HG02870 (cell line): ENCODE measurements at regions not wholly inside any gene's neighbourhood (a gene's known extent, or its start where the extent isn't known, plus 50 kb on each side); places are given as distances from the start of the nearest gene placed in this dataset.

Experiments used
- ATAC-seq: cut with Tn5 transposase; IDR thresholded peaks from one replicate; pipeline ENCODE4 v1.9.1; 2021; ENCODE audit warnings: mild to moderate bottlenecking, moderate library complexity; ENCODE audit not compliant: unreplicated experiment

GRCh38 chr1:218670875-218671274 is 325.7 kb downstream of the TGFB2 start:
- no peak for ATAC-seq

GRCh38 chr1:218671573-218671972 is 326.4 kb downstream of the TGFB2 start:
- ATAC-seq: no peak

GRCh38 chr1:218673170-218673569 is 328.0 kb downstream of the TGFB2 start:
- no peak for ATAC-seq

GRCh38 chr1:218674280-218674773 is 329.2 kb downstream of the TGFB2 start:
- ATAC-seq: no peak

- ATAC-seq: no peak
These were observed 331.9 kb downstream of the TGFB2 start for GRCh38 chr1:218677026-218677425.

DNA sequence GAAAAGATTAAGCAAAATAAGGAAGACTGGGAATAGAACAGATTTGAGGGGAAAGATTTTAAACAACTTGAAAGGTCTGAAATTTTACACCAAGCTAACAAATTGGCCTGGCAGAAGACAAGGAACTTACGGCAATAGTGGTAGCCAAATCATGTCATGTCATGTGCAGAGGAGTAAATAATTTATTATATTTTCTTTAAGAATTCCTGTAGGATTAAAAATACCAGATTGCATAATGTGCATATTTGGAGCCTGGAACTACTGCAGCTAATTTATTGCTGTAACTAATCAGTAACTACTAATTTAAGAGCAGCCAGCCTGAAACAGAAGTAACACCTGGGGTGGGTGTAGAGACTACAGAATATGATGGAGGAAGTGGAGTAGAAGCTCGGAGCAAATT is 334.3 kb downstream of the TGFB2 start:
- ATAC-seq: no peak

GRCh38 chr1:218679988-218680748 is 335.0 kb downstream of the TGFB2 start:
- ATAC-seq: no peak

DNA sequence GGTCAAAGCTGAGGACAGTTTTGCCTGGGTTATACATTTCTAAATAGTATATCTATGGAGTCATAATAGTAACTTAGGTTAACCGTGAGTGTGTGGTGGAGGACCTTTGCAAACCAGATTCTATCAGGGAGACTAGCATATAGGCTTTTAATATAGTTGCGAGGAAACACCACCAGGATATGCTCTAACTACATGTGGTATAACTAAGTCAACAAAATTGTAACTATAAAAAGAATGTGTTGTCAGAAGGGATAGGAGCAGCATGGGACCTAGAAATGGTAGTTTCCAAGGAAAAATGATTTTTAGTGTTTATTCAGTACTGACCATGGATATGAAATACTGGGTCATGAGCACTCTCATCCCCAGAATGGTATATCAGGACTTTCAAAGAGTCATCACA is 338.1 kb downstream of the TGFB2 start:
- ATAC-seq: no peak

DNA sequence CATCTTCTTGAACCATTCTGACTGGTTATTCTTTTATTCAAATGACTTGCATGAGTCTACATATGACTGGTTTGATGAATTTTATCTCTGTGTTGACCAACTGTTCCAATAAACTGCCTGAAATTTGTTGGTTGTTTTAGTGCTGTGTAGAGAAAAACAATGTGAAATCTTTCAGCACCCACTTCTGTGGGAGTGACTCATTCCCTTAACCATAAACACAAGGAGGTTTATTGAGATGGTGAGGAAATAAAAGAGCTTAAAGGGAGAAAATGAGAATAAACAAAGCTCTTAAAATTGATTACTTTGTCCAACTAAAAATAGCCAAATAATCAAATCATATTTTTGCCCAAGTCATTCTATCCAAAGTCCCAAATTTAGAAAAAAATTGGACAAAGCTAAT is 341.1 kb downstream of the TGFB2 start:
- no peak for ATAC-seq

DNA sequence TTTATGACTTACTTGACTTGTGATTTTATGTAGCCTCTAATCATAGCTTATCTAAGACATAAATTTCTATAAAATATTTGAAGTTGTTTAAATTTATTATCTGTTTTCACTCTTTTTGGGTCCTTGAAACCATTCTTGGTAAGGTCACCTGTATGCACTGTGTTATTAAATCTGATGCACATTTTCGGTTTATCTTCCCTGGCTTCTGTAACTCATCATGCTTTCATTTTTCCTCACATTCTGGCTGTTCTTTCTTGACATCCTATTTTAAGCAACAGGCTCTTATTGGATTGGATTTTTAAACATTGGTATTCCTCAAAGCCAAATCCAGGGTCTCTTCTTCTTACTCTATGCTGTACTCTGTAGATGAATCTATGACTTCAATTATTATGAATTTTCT is 341.6 kb downstream of the TGFB2 start:
- ATAC-seq: no peak

DNA sequence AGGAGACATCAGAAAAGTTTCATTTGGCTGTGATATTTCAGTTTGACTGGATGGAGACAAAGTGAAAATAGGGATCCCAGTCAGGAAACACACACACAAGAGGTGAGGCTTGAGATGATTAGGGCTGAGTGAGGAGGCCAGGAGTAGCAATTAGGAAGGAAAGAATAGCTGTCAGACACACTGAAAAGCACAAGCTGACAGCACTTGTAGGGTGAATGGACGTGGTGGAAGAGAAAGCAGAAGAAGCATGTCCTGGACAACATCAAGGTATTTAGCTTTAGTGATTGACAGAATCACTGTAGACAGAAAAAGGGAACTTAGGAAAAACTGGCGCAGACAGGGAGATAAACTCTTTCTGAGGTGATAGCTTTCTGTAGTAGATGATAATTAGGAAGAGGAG is 347.7 kb downstream of the TGFB2 start:
- ATAC-seq: no peak

GRCh38 chr1:218693599-218693998 is 348.5 kb downstream of the TGFB2 start:
- no peak for ATAC-seq

DNA sequence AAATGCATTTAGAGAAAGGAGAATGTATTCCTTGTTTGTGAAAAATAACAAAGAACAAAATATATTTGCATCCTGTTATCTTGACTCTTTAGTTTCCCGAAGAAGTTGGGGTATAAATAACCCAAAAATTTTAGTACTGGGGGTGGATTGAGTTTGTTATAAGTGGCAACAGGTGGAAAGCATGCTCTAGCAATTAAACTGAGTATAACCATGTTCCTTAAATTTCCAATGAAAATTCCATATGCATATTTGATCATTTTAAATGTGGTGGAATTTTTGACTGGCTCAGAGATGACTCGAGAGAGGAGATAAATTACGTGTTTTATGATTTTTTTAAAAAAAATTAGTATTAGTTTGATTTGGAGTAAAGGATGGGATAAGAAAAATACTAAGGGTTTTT is 348.9 kb downstream of the TGFB2 start:
- no peak for ATAC-seq

DNA sequence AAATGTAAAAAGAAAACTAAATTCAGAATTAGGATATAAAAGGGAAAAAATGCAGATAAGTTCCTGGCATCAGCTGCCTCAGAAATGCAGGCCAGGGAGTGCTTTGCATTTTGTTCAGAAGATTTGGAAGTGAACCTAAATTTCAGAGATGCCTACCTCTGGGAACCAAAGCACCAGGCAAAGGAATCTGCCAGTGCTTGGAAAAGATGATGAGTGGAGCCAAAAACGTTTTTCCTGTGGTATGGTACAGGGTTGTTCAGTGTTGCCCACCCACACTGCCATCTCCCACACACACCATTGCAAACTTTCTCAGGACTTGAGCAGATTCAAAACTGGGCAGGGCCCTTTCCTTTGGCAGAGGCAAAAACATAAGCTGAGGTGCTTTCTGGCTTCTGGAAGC is 349.5 kb downstream of the TGFB2 start:
- no peak for ATAC-seq

GRCh38 chr1:218695525-218695924 is 350.4 kb downstream of the TGFB2 start:
- no peak for ATAC-seq

- no peak for ATAC-seq
These were observed 353.0 kb downstream of the TGFB2 start for GRCh38 chr1:218698141-218698540.

- ATAC-seq: no peak
These were observed 354.3 kb downstream of the TGFB2 start for GRCh38 chr1:218699421-218699820.

- ATAC-seq: no peak
These were observed 354.7 kb downstream of the TGFB2 start for GRCh38 chr1:218699865-218700264.

DNA sequence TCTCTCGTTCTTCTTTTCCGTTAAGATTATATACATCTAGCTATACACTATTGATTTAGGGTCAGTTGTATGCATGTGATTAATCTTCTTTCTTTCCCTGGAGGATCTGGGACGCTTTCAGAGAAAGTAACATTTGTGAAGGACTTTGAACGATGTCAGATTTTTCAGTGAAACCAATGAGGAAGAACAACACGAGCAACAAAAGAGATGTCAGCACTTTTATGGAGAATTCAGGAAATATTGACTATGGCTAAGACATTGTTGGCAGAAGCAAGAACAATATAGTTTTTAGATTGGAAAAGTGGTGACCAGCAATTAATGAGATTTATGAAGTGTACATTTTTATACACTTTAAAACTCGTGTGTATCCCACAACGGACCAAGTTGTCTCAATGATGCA is 355.5 kb downstream of the TGFB2 start:
- ATAC-seq: no peak

DNA sequence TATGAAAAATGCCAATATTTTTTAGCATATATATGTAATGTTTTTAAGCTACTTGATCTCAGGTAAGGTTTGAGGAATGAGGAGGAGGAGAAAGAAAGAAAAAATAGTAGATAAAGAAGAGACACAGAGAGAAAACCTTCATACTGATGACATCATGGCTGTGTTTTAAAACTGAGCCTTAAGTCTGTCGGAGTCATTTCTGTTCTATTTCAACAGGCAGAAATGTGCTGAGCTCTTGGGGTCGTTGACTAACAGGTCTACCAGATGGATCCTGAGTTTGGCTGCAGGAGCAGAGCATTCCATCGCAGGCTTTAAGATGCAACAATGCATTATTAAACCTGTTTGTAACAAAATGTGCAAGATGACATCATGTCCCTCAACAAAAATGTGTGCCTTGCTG is 356.0 kb downstream of the TGFB2 start:
- ATAC-seq: no peak

- ATAC-seq: no peak
These were observed 357.6 kb downstream of the TGFB2 start for GRCh38 chr1:218702775-218703174.

DNA sequence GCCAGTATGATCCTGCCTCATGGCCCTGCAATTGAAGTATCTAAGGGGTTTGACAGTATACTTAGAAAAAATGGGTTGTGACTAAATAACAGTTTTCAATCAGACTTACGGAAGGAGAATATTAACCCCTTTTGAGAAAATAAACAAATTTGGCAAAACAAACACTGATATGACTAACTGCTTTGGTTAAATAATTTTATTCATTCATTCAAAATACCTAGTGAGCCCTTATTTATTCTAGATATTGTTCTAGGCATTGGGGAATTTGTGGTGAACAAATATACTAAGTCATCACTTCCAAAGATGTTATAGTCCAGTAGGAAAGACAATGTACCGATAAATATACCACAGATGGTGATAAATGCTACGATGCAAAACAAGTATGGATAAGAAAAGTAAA is 358.7 kb downstream of the TGFB2 start:
- ATAC-seq: no peak

GRCh38 chr1:218705391-218705790 is 360.3 kb downstream of the TGFB2 start:
- no peak for ATAC-seq
